ENCODE measurements at regions not wholly inside any gene's neighbourhood (a gene's known extent, or its start where the extent isn't known, plus 50 kb on each side); places are given as distances from the start of the nearest gene placed in this dataset.

GRCh38 chr20:12595841-12596240, 412.9 kb upstream of the SPTLC3 start:
- DNase-seq, result no peak
- 60 to 76% (median 69%) methylated on average over 2 of the region's 2 CpGs for WGBS, 5 donors
- no peaks in the 10 kb centered on the region for H3K27me3 ChIP-seq (replicated peaks in 1 of 7)
- H3K4me3 ChIP-seq, result no peak overlapping the region
- H3K9me3 ChIP-seq, result no peaks in the 10 kb centered on the region
- H3K4me1 ChIP-seq, result no peaks in the 10 kb centered on the region
- no peak for TF ChIP-seq CTCF (IDR thresholded peaks at IDR 0.05 in 8 of 11, conservative IDR thresholded peaks at IDR 0.05 in 3 of 11)
- no peak for TF ChIP-seq POLR2AphosphoS5 (IDR thresholded peaks at IDR 0.05)
- TF ChIP-seq POLR2A (IDR thresholded peaks at IDR 0.05), result no peak
- H3K27ac ChIP-seq, result no peak overlapping the region
- intact Hi-C loops (cut with DNase I; ENCODE audit: low total_unique reads), result no loop called here
- no peaks in the 10 kb centered on the region for H3K36me3 ChIP-seq

GRCh38 chr20:12596863-12597262, 411.9 kb upstream of the SPTLC3 start:
- 57 to 69% (median 64%) methylated on average over 2 of the region's 2 CpGs for WGBS, 5 donors
- Histone ChIP-seq H3K27me3 (replicated peaks in 1 of 7) (no peaks in the 10 kb centered on the region), H3K4me1 (no peaks in the 10 kb centered on the region), H3K36me3 (no peaks in the 10 kb centered on the region), H3K9me3 (peaks cover 0 to 9% (median 0%) of the 10 kb centered on the region in 8 donors), H3K4me3 (no peak overlapping the region), H3K27ac (no peak overlapping the region)
- TF ChIP-seq POLR2A (IDR thresholded peaks at IDR 0.05) (no peak), CTCF (IDR thresholded peaks at IDR 0.05 in 8 of 11, conservative IDR thresholded peaks at IDR 0.05 in 3 of 11) (no peak), POLR2AphosphoS5 (IDR thresholded peaks at IDR 0.05) (no peak)
- intact Hi-C loops (cut with DNase I; ENCODE audit: low total_unique reads), result no loop called here
- no peak for DNase-seq

- Histone ChIP-seq H3K9me3 (peaks cover 0 to 9% (median 0%) of the 10 kb centered on the region in 8 donors), H3K27me3 (replicated peaks in 1 of 7) (no peaks in the 10 kb centered on the region), H3K27ac (no peak overlapping the region), H3K4me3 (no peak overlapping the region), H3K36me3 (no peaks in the 10 kb centered on the region), H3K4me1 (no peaks in the 10 kb centered on the region)
- DNase-seq, result no peak
- intact Hi-C loops (cut with DNase I; ENCODE audit: low total_unique reads), result no loop called here
- TF ChIP-seq POLR2AphosphoS5 (IDR thresholded peaks at IDR 0.05) (no peak), POLR2A (IDR thresholded peaks at IDR 0.05) (no peak), CTCF (IDR thresholded peaks at IDR 0.05 in 8 of 11, conservative IDR thresholded peaks at IDR 0.05 in 3 of 11) (no peak)
- 18 to 27% (median 23%) methylated on average over 3 of the region's 3 CpGs for WGBS, 5 donors
Measured at GRCh38 chr20:12597551-12597950, 411.2 kb upstream of the SPTLC3 start.

GRCh38 chr20:12598894-12599293, 409.9 kb upstream of the SPTLC3 start:
- TF ChIP-seq POLR2AphosphoS5 (IDR thresholded peaks at IDR 0.05) (no peak), POLR2A (IDR thresholded peaks at IDR 0.05) (no peak)
- intact Hi-C loops (cut with DNase I; ENCODE audit: low total_unique reads), result no loop called here
- no peak for DNase-seq

GRCh38 chr20:12599494-12599893, 409.3 kb upstream of the SPTLC3 start:
- intact Hi-C loops (cut with DNase I; ENCODE audit: low total_unique reads), result no loop called here
- no peak overlapping the region for H3K4me3 ChIP-seq
- no peaks in the 10 kb centered on the region for H3K27me3 ChIP-seq (replicated peaks in 1 of 7)
- TF ChIP-seq POLR2AphosphoS5 (IDR thresholded peaks at IDR 0.05) (no peak), POLR2A (IDR thresholded peaks at IDR 0.05) (no peak), CTCF (IDR thresholded peaks at IDR 0.05 in 8 of 11, conservative IDR thresholded peaks at IDR 0.05 in 3 of 11) (no peak)
- H3K36me3 ChIP-seq, result no peaks in the 10 kb centered on the region
- H3K27ac ChIP-seq, result no peak overlapping the region
- peaks cover 0 to 9% (median 0%) of the 10 kb centered on the region in 8 donors for H3K9me3 ChIP-seq
- DNase-seq, result no peak
- H3K4me1 ChIP-seq, result no peaks in the 10 kb centered on the region

More at GRCh38 chr20:12598894-12599293, 409.9 kb upstream of the SPTLC3 start:
- Histone ChIP-seq H3K9me3 (peaks cover 0 to 9% (median 0%) of the 10 kb centered on the region in 8 donors), H3K27me3 (replicated peaks in 1 of 7) (no peaks in the 10 kb centered on the region), H3K4me1 (no peaks in the 10 kb centered on the region), H3K27ac (no peak overlapping the region), H3K4me3 (no peak overlapping the region), H3K36me3 (no peaks in the 10 kb centered on the region)
- 78 to 86% (median 82%) methylated on average over 3 of the region's 3 CpGs for WGBS, 5 donors
